ENCODE measurements at regions not wholly inside any gene's neighbourhood (a gene's known extent, or its start where the extent isn't known, plus 50 kb on each side); places are given as distances from the start of the nearest gene placed in this dataset.

DNA sequence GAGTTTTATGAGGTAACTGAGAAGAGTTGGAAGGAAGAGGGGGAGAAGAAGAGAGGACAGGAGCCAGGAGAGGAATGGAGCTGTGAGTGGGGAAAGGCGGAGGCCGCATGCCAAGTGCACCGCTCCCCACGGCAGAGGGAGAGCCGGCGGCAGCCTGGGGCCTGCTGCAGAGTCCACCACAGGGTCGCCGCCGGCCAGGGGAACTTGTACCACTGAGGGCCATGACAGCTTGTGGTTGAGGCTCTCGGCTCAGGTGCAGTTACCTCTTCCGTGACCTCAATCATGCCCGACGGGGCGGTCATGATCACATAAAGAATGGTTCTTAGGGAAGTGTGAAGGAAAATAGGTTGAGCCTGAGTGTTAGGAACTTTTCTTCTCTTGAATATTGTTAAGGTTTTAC, 325.0 kb downstream of the SNAPC1 start:
- TF ChIP-seq, protein P1, sequence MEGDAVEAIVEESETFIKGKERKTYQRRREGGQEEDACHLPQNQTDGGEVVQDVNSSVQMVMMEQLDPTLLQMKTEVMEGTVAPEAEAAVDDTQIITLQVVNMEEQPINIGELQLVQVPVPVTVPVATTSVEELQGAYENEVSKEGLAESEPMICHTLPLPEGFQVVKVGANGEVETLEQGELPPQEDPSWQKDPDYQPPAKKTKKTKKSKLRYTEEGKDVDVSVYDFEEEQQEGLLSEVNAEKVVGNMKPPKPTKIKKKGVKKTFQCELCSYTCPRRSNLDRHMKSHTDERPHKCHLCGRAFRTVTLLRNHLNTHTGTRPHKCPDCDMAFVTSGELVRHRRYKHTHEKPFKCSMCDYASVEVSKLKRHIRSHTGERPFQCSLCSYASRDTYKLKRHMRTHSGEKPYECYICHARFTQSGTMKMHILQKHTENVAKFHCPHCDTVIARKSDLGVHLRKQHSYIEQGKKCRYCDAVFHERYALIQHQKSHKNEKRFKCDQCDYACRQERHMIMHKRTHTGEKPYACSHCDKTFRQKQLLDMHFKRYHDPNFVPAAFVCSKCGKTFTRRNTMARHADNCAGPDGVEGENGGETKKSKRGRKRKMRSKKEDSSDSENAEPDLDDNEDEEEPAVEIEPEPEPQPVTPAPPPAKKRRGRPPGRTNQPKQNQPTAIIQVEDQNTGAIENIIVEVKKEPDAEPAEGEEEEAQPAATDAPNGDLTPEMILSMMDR (IDR thresholded peaks at IDR 0.05): no peak
- TF ChIP-seq POLR2A (IDR thresholded peaks at IDR 0.05): no peak

Data from body of pancreas (tissue), 4 donors.